Coronary artery (tissue), 2 donors: ENCODE measurements at regions not wholly inside any gene's neighbourhood (a gene's known extent, or its start where the extent isn't known, plus 50 kb on each side); places are given as distances from the start of the nearest gene placed in this dataset.

Experiments
- DNase-seq: peaks from one replicate; pipeline ENCODE4 v3.0.0-alpha.2; 2017; ENCODE audit warnings: low spot score
- H3K27ac ChIP-seq, 2 donors: fragments of 200-600 bp; sonication (generic); one replicate each; pipeline ENCODE4 v1.5.1; 2016 to 2019
- H3K4me3 ChIP-seq: fragments of 200-600 bp; sonication (generic); 2 replicates; pipeline ENCODE4 v1.5.1; 2016; ENCODE audit warnings: mild to moderate bottlenecking, moderate library complexity
- TF ChIP-seq, protein P1 (sequence below): fragments of 200-600 bp; sonication (generic); IDR thresholded peaks from one replicate; pipeline ENCODE4 v1.5.1; 2019; ENCODE audit warnings: antibody characterized with exemption

DNA sequence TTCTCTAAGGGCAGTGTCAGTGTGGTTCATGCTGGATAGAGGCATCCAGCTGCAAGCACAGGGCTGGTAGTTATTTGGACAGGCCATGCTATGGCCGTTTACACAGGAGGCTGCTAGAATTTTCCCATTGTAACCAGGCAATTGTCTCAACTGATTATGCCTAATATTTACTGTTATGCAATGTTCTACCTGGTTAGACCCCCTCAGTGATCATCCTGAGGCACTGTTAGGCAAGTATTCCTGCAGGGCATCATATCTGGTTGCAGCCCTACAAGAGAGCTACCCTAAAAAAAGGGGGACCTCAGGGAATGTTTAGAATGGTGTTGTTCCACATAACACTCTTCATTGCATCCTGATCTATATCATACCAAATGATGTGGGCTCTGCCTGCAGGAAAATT is 1124.6 kb downstream of the JRKL start:
- DNase-seq, result no peak
- no peak overlapping the region for H3K27ac ChIP-seq
- TF ChIP-seq, protein P1, sequence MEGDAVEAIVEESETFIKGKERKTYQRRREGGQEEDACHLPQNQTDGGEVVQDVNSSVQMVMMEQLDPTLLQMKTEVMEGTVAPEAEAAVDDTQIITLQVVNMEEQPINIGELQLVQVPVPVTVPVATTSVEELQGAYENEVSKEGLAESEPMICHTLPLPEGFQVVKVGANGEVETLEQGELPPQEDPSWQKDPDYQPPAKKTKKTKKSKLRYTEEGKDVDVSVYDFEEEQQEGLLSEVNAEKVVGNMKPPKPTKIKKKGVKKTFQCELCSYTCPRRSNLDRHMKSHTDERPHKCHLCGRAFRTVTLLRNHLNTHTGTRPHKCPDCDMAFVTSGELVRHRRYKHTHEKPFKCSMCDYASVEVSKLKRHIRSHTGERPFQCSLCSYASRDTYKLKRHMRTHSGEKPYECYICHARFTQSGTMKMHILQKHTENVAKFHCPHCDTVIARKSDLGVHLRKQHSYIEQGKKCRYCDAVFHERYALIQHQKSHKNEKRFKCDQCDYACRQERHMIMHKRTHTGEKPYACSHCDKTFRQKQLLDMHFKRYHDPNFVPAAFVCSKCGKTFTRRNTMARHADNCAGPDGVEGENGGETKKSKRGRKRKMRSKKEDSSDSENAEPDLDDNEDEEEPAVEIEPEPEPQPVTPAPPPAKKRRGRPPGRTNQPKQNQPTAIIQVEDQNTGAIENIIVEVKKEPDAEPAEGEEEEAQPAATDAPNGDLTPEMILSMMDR, result no peak
- no peak overlapping the region for H3K4me3 ChIP-seq

- TF ChIP-seq, protein P1, result no peak
- no peak for DNase-seq
- H3K27ac ChIP-seq, result no peak overlapping the region
- no peak overlapping the region for H3K4me3 ChIP-seq
Observed at GRCh38 chr11:97516688-97517087, 1126.9 kb downstream of the JRKL start.

DNA sequence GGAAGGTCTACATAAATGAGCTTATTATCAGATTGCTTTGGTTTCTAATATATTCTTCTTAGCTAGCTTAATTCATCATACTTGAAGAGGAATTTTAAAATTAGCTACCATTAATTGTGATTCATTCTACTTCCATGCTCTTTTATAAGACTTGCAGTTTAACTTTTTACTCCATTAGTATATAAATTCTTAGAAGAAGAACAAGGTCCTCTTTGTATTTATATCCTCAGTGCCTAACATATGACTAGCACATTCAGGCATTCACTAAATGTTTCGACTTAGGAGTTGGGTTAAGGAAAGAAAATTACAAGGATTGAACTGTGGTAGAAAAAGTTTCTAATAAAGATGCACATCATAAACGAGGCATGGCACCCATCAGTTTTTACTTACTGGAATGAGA is 1135.5 kb downstream of the JRKL start:
- DNase-seq, result no peak
- Histone ChIP-seq H3K4me3 (no peak overlapping the region), H3K27ac (no peak overlapping the region)
- TF ChIP-seq, protein P1, result no peak

GRCh38 chr11:97537407-97538150 is 1147.8 kb downstream of the JRKL start:
- TF ChIP-seq, protein P1, result no peak
- Histone ChIP-seq H3K4me3 (no peak overlapping the region), H3K27ac (no peak overlapping the region)
- no peak for DNase-seq

DNA sequence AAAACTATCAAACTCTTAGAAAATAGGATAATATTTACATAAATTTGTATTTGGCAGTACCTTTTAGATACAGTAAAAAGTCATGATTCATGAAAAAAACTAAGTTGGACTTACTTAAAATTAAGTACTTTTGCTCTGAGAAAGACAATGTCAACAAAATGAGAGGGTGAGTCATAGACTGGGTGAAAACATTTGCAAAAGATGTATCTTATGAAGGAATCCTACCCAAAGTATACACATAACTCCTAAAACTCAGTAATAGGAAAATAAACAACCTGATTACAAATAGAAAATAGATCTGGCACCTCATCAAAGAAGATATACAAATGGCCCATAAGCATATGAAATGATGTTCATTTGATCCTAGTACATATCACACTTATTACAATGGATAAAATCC is 1154.6 kb downstream of the JRKL start:
- DNase-seq, result no peak
- no peak overlapping the region for H3K4me3 ChIP-seq
- TF ChIP-seq, protein P1, result no peak
- H3K27ac ChIP-seq, result no peak overlapping the region

GRCh38 chr11:97548280-97548679 is 1158.5 kb downstream of the JRKL start:
- H3K4me3 ChIP-seq, result no peak overlapping the region
- no peak overlapping the region for H3K27ac ChIP-seq
- TF ChIP-seq, protein P1, result no peak
- no peak for DNase-seq

GRCh38 chr11:97557399-97557798 is 1167.6 kb downstream of the JRKL start:
- Histone ChIP-seq H3K4me3 (no peak overlapping the region), H3K27ac (no peak overlapping the region)
- TF ChIP-seq, protein P1, result no peak
- no peak for DNase-seq
